Neural progenitor cell (in vitro differentiated cells): ENCODE measurements at regions not wholly inside any gene's neighbourhood (a gene's known extent, or its start where the extent isn't known, plus 50 kb on each side); places are given as distances from the start of the nearest gene placed in this dataset.

Experiments used
- CTCF ChIP-seq: fragments of 200-600 bp; sonication (generic); IDR thresholded peaks from 2 replicates; pipeline ENCODE4 v1.5.1; 2017; ENCODE audit warnings: antibody characterized with exemption, mild to moderate bottlenecking
- EZH2phosphoT487 ChIP-seq: fragments of 200-600 bp; sonication (generic); IDR thresholded peaks from 2 replicates; pipeline ENCODE4 v1.6.1; 2017; ENCODE audit warnings: antibody characterized with exemption

DNA sequence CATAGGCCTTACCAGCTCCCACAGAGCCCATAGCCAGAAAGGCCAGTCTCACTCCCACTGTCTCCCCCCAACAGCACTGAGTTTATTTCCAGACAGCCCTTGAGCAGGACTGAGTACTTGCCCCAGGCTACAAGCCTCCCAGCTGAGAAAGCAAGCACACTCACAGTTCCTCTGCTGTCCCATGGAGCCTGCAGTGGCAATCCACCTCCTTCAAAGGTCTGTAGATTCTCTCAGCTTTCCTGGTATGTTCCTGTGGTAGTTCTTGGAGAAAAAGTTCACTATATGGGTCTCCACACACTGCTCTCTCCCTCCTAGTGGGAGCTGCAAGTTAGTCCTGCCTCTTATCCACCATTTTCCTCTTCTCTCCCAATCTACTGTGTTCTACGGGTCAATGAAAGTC is 728.7 kb downstream of the DIAPH3 start:
- no peak for TF ChIP-seq CTCF
- no peak for TF ChIP-seq EZH2phosphoT487
